ENCODE measurements at regions not wholly inside any gene's neighbourhood (a gene's known extent, or its start where the extent isn't known, plus 50 kb on each side); places are given as distances from the start of the nearest gene placed in this dataset.

DNA sequence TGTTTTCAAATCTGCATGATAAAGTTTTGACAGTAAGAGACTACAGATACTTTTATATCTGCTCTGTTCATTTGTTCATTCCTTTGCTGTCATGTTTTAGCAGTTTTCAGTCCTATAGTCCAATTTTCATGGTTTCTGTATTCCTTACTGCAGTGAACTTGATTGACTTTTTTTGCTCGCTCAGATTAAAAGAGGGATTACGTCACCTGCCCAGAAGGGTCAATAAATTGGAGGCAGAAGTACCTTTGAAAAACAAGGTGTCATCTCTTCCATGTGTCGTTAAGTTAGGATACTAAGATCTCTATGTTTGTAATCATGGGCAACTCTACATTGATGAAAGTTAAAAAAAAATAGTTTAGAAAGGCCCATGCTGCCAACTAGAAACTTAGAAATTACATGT lies 250.1 kb upstream of the SMIM31 start:
- no peak for DNase-seq (ENCODE audit: low read depth)

DNA sequence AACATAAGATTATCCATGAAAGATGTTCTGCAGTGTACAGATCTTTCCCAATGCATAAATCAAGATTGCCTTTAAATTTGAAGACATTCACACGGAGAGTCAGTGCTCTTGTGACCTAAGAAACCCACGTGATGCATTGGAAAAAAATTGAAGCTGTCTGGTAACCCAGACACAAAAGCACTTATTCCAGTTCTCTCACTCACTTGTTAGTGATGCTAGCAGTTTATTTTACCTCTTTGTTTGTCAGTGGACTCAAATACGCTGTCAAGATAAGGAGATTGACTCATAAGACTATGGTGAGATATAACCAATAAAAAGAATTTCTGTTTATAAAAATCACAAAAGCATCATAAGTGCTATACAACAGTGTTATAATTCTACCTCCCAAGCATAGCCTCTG lies 245.8 kb upstream of the SMIM31 start:
- peak; percentile 19 for DNase-seq (ENCODE audit: low read depth)

DNA sequence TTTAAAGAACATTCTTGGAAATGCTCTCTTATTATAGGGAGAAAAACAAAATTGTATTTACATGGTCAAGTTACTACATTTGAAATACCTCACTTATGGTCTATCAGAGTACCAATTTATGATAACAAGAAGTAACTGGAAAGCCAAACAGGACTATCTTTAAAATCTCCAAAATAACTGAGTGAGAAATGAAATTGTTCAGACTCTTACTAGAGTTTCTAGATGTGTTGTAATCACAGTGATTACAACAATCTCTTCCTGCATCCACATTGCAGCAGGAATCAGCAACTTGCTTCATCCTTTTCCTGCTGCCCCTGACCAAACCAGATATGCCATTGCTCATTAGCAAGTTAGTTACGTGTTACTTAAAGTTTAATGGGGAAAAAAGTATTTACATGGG lies 245.2 kb upstream of the SMIM31 start:
- no peak for DNase-seq (ENCODE audit: low read depth)

DNA sequence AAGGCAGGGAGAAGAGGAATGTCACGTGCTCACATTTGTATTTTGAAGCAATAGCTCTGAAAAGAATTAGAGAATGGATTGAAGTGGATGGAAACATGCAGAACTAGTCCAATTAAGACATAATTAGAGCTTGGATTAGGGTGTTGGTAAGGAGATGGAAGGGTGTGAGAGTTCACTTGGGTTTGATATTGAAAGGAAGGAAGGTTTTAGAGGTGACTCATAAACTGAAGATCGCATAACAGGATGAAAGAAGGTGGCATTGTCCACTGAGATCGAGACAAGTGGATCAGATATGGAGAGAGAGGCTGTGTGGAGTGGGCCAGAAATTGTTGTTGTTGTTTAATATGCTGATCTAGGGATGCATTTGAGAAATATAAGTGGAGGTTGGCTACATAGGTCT lies 244.0 kb upstream of the SMIM31 start:
- DNase-seq (ENCODE audit: low read depth), result no peak

DNA sequence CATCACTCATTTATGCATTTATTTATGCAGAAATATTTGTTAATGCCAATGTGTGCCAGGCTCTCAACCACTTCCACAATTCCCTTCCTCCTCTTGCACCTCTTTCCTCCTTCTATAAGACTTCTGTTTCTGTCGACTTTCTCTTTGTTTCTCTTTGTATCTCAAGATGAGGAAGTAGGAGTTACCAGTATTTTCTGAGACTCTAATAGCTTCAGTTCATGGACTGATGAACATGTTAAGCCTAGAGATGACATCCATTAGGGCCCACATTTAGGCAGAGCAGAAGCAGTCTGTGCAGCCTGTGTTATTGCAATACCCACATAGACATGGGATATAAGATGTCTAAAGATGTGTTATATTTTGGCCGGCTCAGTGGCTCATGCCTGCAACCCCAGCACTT lies 241.8 kb upstream of the SMIM31 start:
- DNase-seq (ENCODE audit: low read depth), result no peak

DNA sequence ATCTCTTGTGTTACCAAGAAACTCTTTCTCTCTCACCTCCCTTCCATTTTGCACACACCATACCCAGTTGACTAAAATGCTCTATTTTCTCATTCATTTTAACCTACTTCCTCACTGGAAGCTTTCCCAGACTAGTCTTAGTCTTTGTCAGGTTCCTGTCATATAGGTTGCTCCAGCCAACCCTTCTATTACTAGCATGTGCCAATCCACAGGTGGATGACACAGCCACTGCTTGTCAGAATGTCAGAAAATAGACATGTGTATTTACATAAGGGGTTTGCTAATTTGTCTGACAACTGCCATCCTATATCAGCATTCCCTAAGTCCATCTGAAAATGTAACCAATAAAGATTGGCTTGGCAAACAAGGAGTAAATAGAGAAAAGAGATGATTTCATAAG lies 239.2 kb upstream of the SMIM31 start:
- no peak for DNase-seq (ENCODE audit: low read depth)

DNA sequence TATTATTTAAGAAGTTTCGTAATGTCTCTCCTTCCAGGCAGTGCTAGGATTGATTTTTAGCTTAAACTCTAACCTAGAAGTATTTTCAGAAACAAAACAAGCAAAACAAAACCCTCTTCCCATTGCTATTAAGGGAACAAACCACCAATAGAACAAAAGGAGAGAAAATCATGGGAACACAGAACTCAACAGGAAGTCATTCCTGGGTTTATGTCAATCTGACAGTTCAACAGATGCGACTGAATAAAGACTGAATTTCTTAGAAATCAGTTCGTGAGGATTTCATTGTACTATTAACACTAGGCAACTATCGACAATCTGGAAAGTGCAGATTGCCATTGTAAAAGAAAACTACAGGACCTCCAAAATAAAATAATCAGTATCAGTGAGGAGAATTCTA lies 229.1 kb upstream of the SMIM31 start:
- DNase-seq (ENCODE audit: low read depth), result no peak

DNA sequence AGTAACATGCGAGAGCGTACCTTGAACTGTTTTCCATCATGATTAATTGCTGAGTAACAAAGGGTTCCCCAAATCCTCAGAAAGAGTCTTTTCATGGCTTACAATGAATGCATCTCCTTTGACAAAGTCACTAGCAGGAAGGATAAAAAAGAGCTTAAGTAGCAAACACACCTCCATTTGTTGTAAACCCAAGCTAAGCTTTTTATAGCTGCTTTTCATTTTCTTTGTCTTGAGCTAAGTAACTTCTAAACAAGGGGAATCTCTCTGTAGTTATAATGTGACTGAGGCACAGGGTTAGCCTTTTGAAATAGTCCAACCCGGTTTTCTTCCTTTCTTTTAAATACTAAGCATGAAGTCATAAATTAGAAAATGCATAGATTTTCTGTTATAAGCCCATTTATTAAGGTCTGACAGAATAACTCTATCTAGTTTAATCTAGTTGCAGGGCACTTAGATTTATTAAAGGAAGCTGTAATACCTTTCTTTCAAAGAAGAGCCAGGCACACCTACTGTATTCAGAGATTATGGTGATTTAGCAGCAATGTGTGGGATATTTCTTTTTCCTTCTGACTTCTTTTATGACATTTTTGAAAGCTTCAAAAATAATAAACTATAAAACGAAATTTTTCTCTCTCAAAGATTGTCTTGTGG lies 226.9 kb upstream of the SMIM31 start:
- DNase-seq (ENCODE audit: low read depth), result no peak

DNA sequence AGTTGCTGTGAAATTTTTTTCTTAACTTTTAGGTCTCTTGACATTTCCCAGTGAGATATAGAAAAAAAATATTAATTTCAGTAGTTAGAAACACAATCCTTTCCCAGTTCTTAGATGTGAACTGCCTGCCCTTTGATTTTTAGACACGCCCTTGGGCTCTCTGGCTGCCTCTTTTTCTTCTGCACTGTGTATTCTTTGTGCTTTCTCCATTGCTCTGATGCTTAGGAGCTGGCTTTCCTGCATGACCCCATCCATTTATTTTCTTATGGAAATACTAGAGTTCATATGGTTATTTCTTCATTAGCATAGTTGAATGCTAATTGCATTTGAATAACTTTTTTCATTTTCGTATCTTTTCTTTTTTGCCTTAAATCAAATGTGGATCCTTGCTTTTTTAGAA lies 224.9 kb upstream of the SMIM31 start:
- DNase-seq (ENCODE audit: low read depth), result no peak

DNA sequence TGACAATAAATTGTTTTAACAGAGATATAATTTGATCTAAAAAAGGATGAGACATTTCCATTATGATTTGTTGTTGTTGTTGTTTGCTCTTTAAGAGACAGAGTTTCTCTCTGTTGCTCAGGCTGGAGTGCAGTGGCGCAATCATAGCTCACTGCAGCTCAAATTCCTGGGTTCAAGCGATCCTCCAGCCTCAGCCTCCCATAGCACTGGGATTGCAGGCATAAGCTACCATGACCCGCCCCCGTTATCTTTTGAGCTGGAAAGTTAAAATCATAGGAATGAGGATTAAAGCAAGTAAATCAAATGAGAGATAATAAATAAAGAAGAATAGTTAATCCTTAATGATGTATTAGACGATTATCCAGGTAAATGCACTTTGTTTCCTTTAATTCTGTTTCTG lies 224.4 kb upstream of the SMIM31 start:
- no peak for DNase-seq (ENCODE audit: low read depth)

DNA sequence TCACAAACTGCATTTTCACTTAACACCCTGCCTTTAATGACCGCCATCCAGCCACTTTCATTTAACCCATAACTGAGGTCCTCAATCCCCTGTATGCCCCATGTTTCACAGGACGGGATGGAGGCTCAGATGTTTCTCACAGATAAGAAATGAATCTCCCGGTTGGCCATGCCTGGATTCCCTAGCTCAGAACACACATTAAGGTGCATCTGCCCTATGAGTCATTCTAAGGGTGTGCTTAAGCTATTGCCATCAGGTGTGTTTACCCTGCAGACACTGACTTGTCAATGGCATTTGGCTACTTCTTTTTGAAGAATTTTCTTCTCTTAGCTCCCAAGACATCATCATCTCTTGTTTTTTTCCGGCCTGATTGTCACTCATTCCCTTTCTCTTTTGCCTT lies 222.6 kb upstream of the SMIM31 start:
- DNase-seq (ENCODE audit: low read depth), result no peak

DNA sequence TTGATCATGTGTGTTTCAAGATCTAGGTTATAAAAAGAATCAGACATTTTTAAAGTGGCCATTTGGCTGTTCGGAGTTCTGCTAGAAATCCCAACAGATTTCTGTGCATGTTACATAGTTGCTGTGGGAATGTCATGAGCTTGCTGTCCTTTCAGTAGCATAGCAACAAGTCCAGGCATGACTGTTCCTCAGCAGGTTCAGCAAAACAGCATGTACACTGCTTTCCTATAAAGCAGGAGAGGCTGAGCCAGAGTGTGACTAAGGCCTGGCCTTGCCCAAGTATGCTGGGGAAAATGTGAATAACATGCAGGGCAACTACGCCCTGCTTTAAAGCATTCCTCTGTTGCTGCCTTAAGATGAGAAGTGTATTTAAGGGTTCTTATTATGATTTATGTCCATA lies 217.1 kb upstream of the SMIM31 start:
- DNase-seq (ENCODE audit: low read depth), result peak; percentile 82

DNA sequence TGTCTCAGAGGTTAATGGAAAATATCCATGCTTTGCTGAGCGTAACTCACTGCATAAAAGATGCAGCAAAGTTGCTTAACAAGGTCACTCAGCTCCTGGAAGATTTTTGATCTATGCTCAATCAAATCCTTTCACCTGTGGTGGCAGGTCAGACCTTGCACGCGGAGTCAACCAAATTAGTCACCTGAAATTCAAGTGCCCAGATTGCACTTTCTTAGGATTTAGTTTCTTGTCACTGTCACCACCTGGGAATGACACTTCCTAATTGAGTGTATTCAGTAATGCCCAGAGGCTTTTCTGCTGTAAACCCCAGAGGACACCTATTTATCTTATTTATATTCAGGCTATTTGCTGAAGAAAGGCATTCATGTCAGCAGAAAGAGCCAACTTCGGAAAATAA lies 215.8 kb upstream of the SMIM31 start:
- no peak for DNase-seq (ENCODE audit: low read depth)

DNA sequence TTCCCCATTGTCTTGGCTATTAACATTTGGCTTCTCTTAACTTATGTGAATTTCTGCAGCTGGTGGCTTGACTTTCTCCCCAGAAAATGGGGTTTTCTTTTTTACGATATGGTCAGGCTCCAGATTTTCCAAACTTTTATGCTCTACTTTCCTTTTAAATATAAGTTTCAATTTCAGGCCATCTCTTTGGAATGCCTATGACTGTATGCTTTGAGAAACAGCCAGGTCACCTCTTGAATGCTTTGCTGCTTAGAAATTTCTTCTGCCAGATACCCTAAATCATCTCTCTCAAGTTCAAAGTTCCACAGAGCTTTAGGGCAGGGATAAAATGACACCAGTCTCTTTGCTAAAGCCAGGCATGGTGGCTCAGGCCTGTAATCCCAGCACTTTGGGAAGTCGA lies 212.9 kb upstream of the SMIM31 start:
- DNase-seq (ENCODE audit: low read depth), result no peak

DNA sequence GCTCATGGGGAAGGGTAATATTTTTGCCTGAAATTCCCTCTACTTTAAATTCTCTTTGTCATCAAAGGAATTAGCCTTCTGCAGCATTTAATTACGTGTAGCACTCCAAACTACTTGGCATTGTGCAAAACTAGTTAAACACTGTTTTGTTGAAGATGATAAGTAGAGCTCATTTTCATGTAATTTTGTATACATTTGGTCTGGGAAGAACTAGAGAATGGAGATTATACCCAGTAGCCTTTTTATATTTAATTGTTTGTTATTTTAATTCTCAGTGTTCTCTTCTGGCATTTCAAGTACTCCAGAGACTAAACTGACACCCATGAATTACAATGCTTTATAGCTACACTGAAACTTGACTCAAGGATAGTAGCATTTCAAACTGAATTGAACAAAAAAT lies 211.5 kb upstream of the SMIM31 start:
- no peak for DNase-seq (ENCODE audit: low read depth)

DNA sequence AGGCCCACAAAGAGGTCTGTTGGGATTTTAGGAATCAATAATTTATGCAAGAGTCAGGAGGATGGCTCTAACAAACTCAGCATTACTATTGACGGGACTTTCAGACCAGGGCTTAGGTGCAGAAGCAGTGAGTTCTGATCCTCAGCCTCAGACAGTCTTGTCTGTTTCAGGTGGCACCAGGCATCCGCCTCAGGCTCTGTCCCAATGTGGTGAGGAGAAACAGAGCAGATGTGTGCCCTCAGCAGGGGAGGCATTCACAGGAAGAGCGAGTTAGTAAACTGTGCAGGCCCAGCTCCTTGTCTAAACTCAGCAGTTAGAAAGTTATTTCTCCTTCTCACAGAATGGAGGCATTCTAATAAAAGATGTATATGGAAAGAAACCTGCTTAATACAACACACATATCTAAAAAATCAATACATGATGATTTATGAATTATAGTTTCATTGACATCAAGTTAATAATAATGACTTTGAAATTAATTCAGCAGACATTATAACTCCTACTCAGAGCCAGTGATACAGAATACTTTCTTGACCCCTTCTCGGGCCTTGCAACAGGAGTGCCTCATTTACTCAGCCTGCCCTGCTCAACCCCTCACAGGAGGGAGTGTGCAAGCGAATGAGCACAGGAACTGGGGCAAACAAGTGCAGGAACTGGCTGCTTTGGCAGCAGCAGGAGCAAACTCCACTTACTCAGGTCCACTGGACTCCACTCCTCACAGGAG lies 202.8 kb upstream of the SMIM31 start:
- no peak for DNase-seq (ENCODE audit: low read depth)

DNA sequence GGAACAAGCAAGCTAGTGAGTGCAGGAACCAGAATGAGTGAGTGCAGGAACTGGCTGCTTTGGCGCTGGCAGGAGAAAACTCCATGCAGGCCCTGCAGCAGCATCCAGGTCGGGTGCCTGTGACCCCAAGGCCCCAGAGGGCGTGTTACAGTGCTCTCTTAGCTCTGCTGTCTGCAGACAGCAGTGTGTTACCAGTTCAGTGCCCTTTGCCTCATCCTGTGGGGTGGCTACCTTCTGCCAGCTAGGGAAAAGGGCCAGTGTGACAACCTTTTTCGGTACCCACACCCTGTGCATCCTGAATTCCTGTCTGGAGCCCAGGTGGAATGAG lies 202.3 kb upstream of the SMIM31 start:
- DNase-seq (ENCODE audit: low read depth), result no peak

DNA sequence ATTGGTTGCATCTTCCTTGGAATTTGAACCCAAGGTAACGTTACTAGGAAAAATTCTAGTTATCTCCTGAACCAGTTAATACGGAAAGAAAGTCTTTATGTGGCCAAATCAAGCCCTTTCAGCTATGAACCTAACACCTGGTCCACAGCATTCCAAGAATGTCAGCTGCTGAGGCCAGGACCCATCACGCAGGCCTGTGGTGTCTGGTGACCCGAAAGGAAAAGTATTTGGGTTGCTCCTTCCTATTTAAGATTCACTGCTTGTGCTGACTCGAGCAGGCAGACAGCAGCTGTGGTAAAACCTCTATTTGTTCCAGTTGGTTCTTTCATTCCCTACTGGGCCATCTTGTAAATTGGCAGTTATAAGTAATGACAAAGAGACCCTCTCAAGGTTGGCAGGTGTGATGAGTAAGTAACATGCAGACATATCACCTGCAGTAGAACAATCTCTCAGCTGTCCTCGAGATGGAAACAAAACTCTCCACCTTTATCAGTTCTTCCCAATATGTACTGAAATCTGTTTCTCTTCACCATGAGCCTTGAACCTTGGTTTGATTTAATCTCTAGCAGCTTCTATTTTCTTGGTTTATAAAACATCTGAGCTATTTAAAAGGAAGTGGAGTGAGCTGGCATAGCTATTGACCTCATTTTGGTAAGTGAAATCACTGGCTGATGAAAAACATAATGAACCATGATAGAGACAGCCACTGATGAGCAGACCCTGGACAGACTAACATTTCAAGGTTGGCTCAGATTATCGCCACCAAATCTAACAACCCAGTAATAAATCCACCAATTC lies 182.1 kb upstream of the SMIM31 start:
- no peak for DNase-seq (ENCODE audit: low read depth)

DNA sequence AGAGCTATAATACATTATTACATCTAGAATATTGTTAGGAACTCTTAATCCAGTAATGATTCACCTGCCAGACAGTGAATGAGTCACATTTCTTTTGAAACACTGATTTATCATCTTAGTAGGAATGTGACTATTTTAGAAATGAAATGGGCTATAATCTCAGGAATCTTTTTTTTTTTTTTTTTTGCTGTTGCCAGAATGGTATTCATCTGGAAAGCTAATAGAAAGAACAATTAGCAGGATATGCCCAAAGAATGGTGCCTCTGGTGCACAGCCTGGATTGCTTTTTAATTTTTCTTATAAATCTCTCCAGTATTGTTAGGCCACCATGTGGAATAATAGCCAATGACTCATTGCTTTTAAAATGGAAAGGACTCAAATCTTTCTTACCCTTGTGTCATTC lies 181.1 kb upstream of the SMIM31 start:
- DNase-seq (ENCODE audit: low read depth), result peak; percentile 44

DNA sequence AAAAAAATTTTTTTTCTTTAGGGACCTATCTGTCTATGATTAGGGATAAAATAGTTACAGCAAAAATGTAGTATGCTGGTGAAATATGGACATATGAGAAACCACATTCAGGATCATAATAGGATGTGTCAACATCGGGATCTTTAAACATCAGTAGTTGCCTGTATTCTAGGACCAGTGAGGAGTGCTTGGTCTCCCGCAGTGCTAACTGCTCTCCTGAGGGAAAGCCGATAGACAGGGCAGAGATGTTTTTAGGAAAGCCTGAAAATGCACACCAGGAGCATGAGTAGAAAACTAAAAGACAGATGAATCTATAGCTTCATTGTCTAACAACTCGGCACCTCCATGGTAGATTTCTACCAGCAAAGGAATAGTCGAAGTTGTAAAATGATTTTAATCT lies 178.1 kb upstream of the SMIM31 start:
- DNase-seq (ENCODE audit: low read depth), result no peak

DNA sequence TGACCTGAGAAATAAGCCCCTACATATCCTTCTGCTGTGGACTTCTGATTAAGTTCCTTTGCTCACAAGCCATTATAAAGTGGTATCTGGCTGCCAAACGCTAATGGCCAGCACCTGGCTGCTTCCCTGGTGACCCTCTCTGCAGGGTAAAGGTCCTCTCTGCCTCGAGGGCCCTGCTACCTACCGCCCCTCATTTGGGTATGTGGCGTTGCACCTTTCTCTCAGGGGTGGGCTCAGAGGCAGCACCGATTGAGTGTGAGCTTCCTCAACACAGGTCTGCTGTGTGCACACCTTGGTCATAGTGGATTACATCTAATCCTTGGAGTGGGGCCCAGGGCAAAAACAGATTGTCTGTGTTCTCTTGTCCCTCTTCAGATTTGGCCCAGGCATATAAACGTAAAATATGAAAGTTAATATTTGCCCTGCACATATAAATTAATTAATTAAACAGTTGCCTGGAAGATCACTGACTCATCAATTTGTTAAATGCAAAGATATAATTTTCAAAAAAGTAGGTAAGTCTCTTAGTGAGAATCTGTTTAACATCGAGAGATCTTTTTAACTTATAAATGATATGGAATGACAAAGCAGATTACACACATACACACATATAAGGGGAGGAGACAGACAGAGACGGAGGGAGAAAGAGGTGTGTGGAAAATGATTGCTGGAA lies 174.5 kb upstream of the SMIM31 start:
- no peak for DNase-seq (ENCODE audit: low read depth)

DNA sequence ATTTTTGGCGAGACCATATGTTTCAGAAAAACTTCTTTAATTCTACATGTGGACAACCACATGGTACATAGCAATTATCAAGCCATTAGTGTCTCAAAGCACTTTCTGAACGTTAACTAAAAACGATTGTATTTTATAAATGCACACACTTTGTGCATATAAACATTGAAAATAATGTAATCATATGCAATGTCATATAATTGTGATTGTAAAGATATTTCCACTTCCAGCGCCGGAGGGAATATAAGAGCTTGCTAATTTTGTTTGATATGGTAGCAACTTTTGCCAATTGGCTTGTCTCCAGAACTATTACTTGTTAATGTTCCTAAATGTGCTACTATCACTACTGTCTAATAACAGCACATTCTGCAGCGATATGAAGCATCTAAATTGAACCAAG lies 162.3 kb upstream of the SMIM31 start:
- no peak for DNase-seq (ENCODE audit: low read depth)

DNA sequence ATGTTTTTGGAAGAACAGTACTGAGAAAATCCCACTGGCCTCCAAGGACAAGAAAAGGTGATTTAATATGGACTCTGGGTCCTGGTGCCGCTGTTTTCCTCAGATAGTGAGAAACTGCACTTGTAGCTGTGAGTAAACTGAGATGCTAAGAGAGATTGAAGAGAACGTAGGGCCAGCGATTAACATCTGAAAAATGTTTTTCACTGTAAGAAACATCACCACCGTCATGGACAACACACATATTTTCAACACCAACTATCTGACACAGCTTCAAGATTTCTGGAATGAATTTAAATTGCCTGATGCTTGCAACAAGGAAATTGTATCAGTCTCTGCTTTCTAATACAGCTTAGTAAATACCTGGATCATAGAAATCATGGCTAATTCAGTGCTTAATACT lies 158.2 kb upstream of the SMIM31 start:
- no peak for DNase-seq (ENCODE audit: low read depth)

Measured in non-pigmented ciliary epithelial cell (primary cell).